ENCODE measurements at regions not wholly inside any gene's neighbourhood (a gene's known extent, or its start where the extent isn't known, plus 50 kb on each side); places are given as distances from the start of the nearest gene placed in this dataset.

- ATAC-seq (ENCODE audit: insufficient number of reproducible peaks, low FRiP score, low read depth) (no peak), DNase-seq (ENCODE audit: low spot score) (no peak)
- Histone ChIP-seq H3K36me3 (no peaks in the 10 kb centered on the region), H3K4me3 (no peak overlapping the region), H3K27me3 (replicated peaks; ENCODE audit: insufficient read depth) (no peaks in the 10 kb centered on the region), H3K27ac (no peak overlapping the region), H3K9me3 (no peaks in the 10 kb centered on the region), H3K4me1 (ENCODE audit: control insufficient read depth in 1 of 2, low read depth in 2 of 2) (no peaks in the 10 kb centered on the region)
- no peak for TF ChIP-seq CTCF (IDR thresholded peaks at IDR 0.05)
Measured at GRCh38 chr10:55310143-55310542, 509.1 kb upstream of the PCDH15 start.

- H3K4me3 ChIP-seq: no peak overlapping the region
- no peaks in the 10 kb centered on the region for H3K27me3 ChIP-seq (replicated peaks; ENCODE audit: insufficient read depth)
- no peak for DNase-seq (ENCODE audit: low spot score)
- TF ChIP-seq CTCF (IDR thresholded peaks at IDR 0.05): no peak
- no peaks in the 10 kb centered on the region for H3K36me3 ChIP-seq
- no peak for ATAC-seq (ENCODE audit: insufficient number of reproducible peaks, low FRiP score, low read depth)
- H3K4me1 ChIP-seq (ENCODE audit: control insufficient read depth in 1 of 2, low read depth in 2 of 2): no peaks in the 10 kb centered on the region
- no peak overlapping the region for H3K27ac ChIP-seq
- H3K9me3 ChIP-seq: no peaks in the 10 kb centered on the region
Measured at GRCh38 chr10:55305285-55305684, 504.3 kb upstream of the PCDH15 start.

- Histone ChIP-seq H3K27me3 (replicated peaks; ENCODE audit: insufficient read depth) (no peaks in the 10 kb centered on the region), H3K27ac (no peak overlapping the region), H3K4me3 (no peak overlapping the region), H3K9me3 (no peaks in the 10 kb centered on the region), H3K4me1 (ENCODE audit: control insufficient read depth in 1 of 2, low read depth in 2 of 2) (no peaks in the 10 kb centered on the region), H3K36me3 (no peaks in the 10 kb centered on the region)
- TF ChIP-seq CTCF (IDR thresholded peaks at IDR 0.05): no peak
- no peak for DNase-seq (ENCODE audit: low spot score)
- ATAC-seq (ENCODE audit: insufficient number of reproducible peaks, low FRiP score, low read depth): no peak
Measured at GRCh38 chr10:55287346-55287745, 486.3 kb upstream of the PCDH15 start.

- TF ChIP-seq CTCF (IDR thresholded peaks at IDR 0.05): no peak
- DNase-seq (ENCODE audit: low spot score) (no peak), ATAC-seq (ENCODE audit: insufficient number of reproducible peaks, low FRiP score, low read depth) (no peak)
- Histone ChIP-seq H3K4me3 (no peak overlapping the region), H3K27me3 (replicated peaks; ENCODE audit: insufficient read depth) (no peaks in the 10 kb centered on the region), H3K36me3 (no peaks in the 10 kb centered on the region), H3K9me3 (no peaks in the 10 kb centered on the region), H3K4me1 (ENCODE audit: control insufficient read depth in 1 of 2, low read depth in 2 of 2) (no peaks in the 10 kb centered on the region), H3K27ac (no peak overlapping the region)
Measured at GRCh38 chr10:55283031-55283430, 482.0 kb upstream of the PCDH15 start.

GRCh38 chr10:55280696-55281095 is 479.7 kb upstream of the PCDH15 start:
- no peaks in the 10 kb centered on the region for H3K4me1 ChIP-seq (ENCODE audit: control insufficient read depth in 1 of 2, low read depth in 2 of 2)
- no peak for TF ChIP-seq CTCF (IDR thresholded peaks at IDR 0.05)
- ATAC-seq (ENCODE audit: insufficient number of reproducible peaks, low FRiP score, low read depth): no peak

More at GRCh38 chr10:55280696-55281095, 479.7 kb upstream of the PCDH15 start:
- DNase-seq (ENCODE audit: low spot score): no peak
- Histone ChIP-seq H3K9me3 (no peaks in the 10 kb centered on the region), H3K27me3 (replicated peaks; ENCODE audit: insufficient read depth) (no peaks in the 10 kb centered on the region), H3K36me3 (no peaks in the 10 kb centered on the region), H3K4me3 (no peak overlapping the region), H3K27ac (no peak overlapping the region)
